ENCODE measurements at regions not wholly inside any gene's neighbourhood (a gene's known extent, or its start where the extent isn't known, plus 50 kb on each side); places are given as distances from the start of the nearest gene placed in this dataset.

- TF ChIP-seq CTCF (IDR thresholded peaks at IDR 0.05; ENCODE audit: unreplicated experiment): no peak
- H3K4me3 Mint-ChIP-seq: no peak overlapping the region
- H3K9me3 Mint-ChIP-seq: peaks cover 4% of the 10 kb centered on the region
- H3K27ac Mint-ChIP-seq: no peak overlapping the region
- no peaks in the 10 kb centered on the region for H3K4me1 Mint-ChIP-seq
- peaks cover 7% of the 10 kb centered on the region for H3K27me3 Mint-ChIP-seq (ENCODE audit: low read depth)
- H3K36me3 Mint-ChIP-seq: no peaks in the 10 kb centered on the region
- no peak for DNase-seq (ENCODE audit: low spot score in 2 of 2, unreplicated experiment in 2 of 2)
These were observed 111.5 kb upstream of the SFRP2 start for GRCh38 chr4:153900426-153900825.

- no peaks in the 10 kb centered on the region for H3K4me1 Mint-ChIP-seq
- no peak overlapping the region for H3K27ac Mint-ChIP-seq
- no peaks in the 10 kb centered on the region for H3K9me3 Mint-ChIP-seq
- TF ChIP-seq CTCF (IDR thresholded peaks at IDR 0.05; ENCODE audit: unreplicated experiment): no peak
- no peak for DNase-seq (ENCODE audit: low spot score in 2 of 2, unreplicated experiment in 2 of 2)
- peaks cover 2% of the 10 kb centered on the region for H3K27me3 Mint-ChIP-seq (ENCODE audit: low read depth)
- no peak overlapping the region for H3K4me3 Mint-ChIP-seq
- H3K36me3 Mint-ChIP-seq: no peaks in the 10 kb centered on the region
These were observed 101.9 kb upstream of the SFRP2 start for GRCh38 chr4:153890761-153891160.

GRCh38 chr4:153887217-153887616 lies 98.3 kb upstream of the SFRP2 start:
- Mint-ChIP-seq H3K9me3 (no peaks in the 10 kb centered on the region), H3K4me1 (no peaks in the 10 kb centered on the region)

GRCh38 chr4:153884325-153884724 lies 95.4 kb upstream of the SFRP2 start:
- H3K4me3 Mint-ChIP-seq: no peak overlapping the region
- H3K27me3 Mint-ChIP-seq (ENCODE audit: low read depth): no peaks in the 10 kb centered on the region

More at GRCh38 chr4:153887217-153887616, 98.3 kb upstream of the SFRP2 start:
- no peaks in the 10 kb centered on the region for H3K36me3 Mint-ChIP-seq
- H3K4me3 Mint-ChIP-seq: no peak overlapping the region
- H3K27ac Mint-ChIP-seq: no peak overlapping the region
- no peak for TF ChIP-seq CTCF (IDR thresholded peaks at IDR 0.05; ENCODE audit: unreplicated experiment)
- no peaks in the 10 kb centered on the region for H3K27me3 Mint-ChIP-seq (ENCODE audit: low read depth)
- no peak for DNase-seq (ENCODE audit: low spot score in 2 of 2, unreplicated experiment in 2 of 2)

GRCh38 chr4:153880983-153881382 lies 92.1 kb upstream of the SFRP2 start:
- Mint-ChIP-seq H3K4me1 (no peaks in the 10 kb centered on the region), H3K4me3 (no peak overlapping the region), H3K27me3 (ENCODE audit: low read depth) (peaks cover under 1% of the 10 kb centered on the region), H3K9me3 (peaks cover 27% of the 10 kb centered on the region), H3K36me3 (peaks cover 10% of the 10 kb centered on the region), H3K27ac (no peak overlapping the region)
- TF ChIP-seq CTCF (IDR thresholded peaks at IDR 0.05; ENCODE audit: unreplicated experiment): no peak
- no peak for DNase-seq (ENCODE audit: low spot score in 2 of 2, unreplicated experiment in 2 of 2)

More at GRCh38 chr4:153884325-153884724, 95.4 kb upstream of the SFRP2 start:
- Mint-ChIP-seq H3K36me3 (peaks cover 10% of the 10 kb centered on the region), H3K27ac (no peak overlapping the region), H3K4me1 (no peaks in the 10 kb centered on the region), H3K9me3 (peaks cover 20% of the 10 kb centered on the region)
- no peak for TF ChIP-seq CTCF (IDR thresholded peaks at IDR 0.05; ENCODE audit: unreplicated experiment)
- no peak for DNase-seq (ENCODE audit: low spot score in 2 of 2, unreplicated experiment in 2 of 2)

GRCh38 chr4:153877898-153878297 lies 89.0 kb upstream of the SFRP2 start:
- H3K36me3 Mint-ChIP-seq: peaks cover 10% of the 10 kb centered on the region
- H3K27me3 Mint-ChIP-seq (ENCODE audit: low read depth): peaks cover 2% of the 10 kb centered on the region
- H3K4me1 Mint-ChIP-seq: no peaks in the 10 kb centered on the region
- no peak for DNase-seq (ENCODE audit: low spot score in 2 of 2, unreplicated experiment in 2 of 2)
- no peak for TF ChIP-seq CTCF (IDR thresholded peaks at IDR 0.05; ENCODE audit: unreplicated experiment)
- no peak overlapping the region for H3K27ac Mint-ChIP-seq
- peaks cover 27% of the 10 kb centered on the region for H3K9me3 Mint-ChIP-seq
- H3K4me3 Mint-ChIP-seq: no peak overlapping the region

Measured in mesothelial cell of epicardium (in vitro differentiated cells).